Breast epithelium (tissue), 4 donors: ENCODE measurements at regions not wholly inside any gene's neighbourhood (a gene's known extent, or its start where the extent isn't known, plus 50 kb on each side); places are given as distances from the start of the nearest gene placed in this dataset.

Source experiments
- DNase-seq, 2 donors: peaks; one replicate each; pipeline ENCODE4 v3.0.0-alpha.2; 2019; ENCODE audit warnings: low spot score in 2 of 2
- H3K27ac ChIP-seq, 2 donors: fragments of 200-600 bp; sonication (generic) in 1 of 2; one replicate each; pipeline ENCODE4 v1.5.1; 2016 to 2019; ENCODE audit warnings: mild to moderate bottlenecking in 1 of 2
- H3K27me3 ChIP-seq, 2 donors: fragments of 200-600 bp; sonication (generic) in 1 of 2; one replicate each; pipeline versions ENCODE4 v1.5.1 to v1.6.0; 2017 to 2019; ENCODE audit warnings: control low read depth in 1 of 2, mild to moderate bottlenecking in 1 of 2
- H3K36me3 ChIP-seq: fragments of 200-600 bp; one replicate; pipeline ENCODE4 v1.5.1; 2019
- H3K4me1 ChIP-seq, 2 donors: fragments of 200-600 bp; sonication (generic); one replicate each; pipeline ENCODE4 v1.5.1; 2016 to 2019; ENCODE audit warnings: control low read depth in 1 of 2
- H3K4me3 ChIP-seq, 3 donors: fragments of 200-600 bp; sonication (generic); 1 replicate in 2 of 3; 2 replicates in 1 of 3; pipeline ENCODE4 v1.5.1; 2016 to 2019; ENCODE audit warnings: mild to moderate bottlenecking in 3 of 3, moderate library complexity in 2 of 3
- H3K9me3 ChIP-seq, 2 donors: fragments of 200-600 bp; sonication (generic) in 1 of 2; one replicate each; pipeline ENCODE4 v1.5.1; 2016 to 2019; ENCODE audit warnings: control low read depth in 1 of 2
- POLR2A ChIP-seq: fragments of 450-650 bp; IDR thresholded peaks from one replicate; pipeline ENCODE4 v1.6.1; 2016; ENCODE audit warnings: antibody characterized with exemption, mild to moderate bottlenecking, moderate library complexity
- POLR2AphosphoS5 ChIP-seq, 3 donors: sonication (generic); formaldehyde crosslinking; IDR thresholded peaks; one replicate each; pipeline ENCODE4 v1.6.1; 2017; ENCODE audit warnings: antibody characterized with exemption in 3 of 3
- intact Hi-C: fragments of 100-400 bp; cut with DNase I; formaldehyde crosslinking; loops from one replicate; pipeline ENCODE4 v1.15.1; 2023; ENCODE audit warnings: low total_unique reads
- TF ChIP-seq, protein P1 (sequence below), 3 donors: fragments of 450-650 bp; IDR thresholded peaks; one replicate each; pipeline ENCODE4 v1.5.1; 2016 to 2017; ENCODE audit warnings: antibody characterized with exemption in 3 of 3, mild to moderate bottlenecking in 3 of 3, moderate library complexity in 3 of 3

DNA sequence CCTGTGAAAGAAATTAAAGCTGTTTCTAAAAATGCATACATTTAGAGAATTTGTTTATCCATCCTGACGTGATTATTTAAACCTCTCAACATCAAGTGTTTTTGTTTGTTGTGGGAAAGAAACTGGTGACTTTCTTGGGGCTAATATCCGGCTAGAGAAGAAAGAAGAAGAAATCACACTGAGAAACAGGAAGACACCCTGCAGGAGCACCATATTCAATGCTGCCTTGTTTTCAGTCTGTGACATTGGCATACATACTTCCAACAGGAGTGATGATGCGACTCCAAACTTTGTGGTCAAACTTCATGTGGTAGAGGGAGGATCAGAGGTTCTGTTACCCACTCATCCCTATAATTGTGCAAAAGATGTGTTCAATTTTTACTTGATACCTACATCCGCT, 997.6 kb upstream of the CITED2 start:
- Histone ChIP-seq H3K27ac (no peak overlapping the region), H3K4me3 (no peak overlapping the region), H3K9me3 (no peaks in the 10 kb centered on the region), H3K4me1 (no peaks in the 10 kb centered on the region), H3K27me3 (no peaks in the 10 kb centered on the region), H3K36me3 (no peaks in the 10 kb centered on the region)
- TF ChIP-seq, protein P1, sequence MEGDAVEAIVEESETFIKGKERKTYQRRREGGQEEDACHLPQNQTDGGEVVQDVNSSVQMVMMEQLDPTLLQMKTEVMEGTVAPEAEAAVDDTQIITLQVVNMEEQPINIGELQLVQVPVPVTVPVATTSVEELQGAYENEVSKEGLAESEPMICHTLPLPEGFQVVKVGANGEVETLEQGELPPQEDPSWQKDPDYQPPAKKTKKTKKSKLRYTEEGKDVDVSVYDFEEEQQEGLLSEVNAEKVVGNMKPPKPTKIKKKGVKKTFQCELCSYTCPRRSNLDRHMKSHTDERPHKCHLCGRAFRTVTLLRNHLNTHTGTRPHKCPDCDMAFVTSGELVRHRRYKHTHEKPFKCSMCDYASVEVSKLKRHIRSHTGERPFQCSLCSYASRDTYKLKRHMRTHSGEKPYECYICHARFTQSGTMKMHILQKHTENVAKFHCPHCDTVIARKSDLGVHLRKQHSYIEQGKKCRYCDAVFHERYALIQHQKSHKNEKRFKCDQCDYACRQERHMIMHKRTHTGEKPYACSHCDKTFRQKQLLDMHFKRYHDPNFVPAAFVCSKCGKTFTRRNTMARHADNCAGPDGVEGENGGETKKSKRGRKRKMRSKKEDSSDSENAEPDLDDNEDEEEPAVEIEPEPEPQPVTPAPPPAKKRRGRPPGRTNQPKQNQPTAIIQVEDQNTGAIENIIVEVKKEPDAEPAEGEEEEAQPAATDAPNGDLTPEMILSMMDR (IDR thresholded peaks at IDR 0.05): no peak
- TF ChIP-seq POLR2AphosphoS5 (IDR thresholded peaks at IDR 0.05) (no peak), POLR2A (no peak)
- intact Hi-C loops: no loop called here
- no peak for DNase-seq

DNA sequence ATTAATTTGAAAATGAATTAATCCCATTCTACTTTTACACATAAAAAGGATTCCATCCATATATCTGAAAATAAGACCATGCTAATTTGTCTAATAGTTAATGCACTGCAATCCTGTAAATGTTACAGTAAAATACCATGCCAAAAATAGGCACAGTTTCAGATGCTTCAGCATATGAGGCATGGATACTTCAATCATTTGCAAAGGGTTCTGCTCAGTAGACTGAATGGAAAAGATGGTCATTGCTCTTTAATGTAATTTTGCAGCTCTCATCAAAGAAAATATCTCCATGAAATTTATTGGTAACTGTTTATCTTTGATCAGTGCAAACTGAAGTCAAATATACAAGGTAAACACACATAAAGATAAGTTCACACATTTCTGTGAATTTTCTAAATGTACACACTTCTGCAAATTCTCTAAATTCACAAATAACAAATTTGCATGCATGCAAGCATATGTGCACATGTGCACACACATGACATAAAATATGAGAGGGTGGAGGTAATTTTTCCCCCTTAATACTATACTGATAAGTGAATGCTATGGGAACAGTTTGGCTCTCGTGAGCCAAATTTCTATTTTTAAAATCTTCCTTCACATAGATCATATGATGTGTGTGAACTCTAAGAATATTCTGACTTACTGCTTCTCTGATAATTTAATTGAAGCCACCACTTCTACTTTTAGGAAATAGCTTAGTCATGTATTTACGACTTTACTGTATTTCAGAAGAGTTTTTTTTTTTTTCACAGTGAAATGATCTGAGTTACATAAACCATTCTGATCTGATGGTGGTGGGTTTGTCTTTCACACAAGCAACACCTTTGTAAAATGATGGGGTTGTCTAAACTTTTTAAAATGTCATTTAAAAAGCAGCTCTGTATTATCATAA, 996.8 kb upstream of the CITED2 start:
- Histone ChIP-seq H3K27ac (no peak overlapping the region), H3K27me3 (no peaks in the 10 kb centered on the region), H3K4me1 (no peaks in the 10 kb centered on the region), H3K9me3 (no peaks in the 10 kb centered on the region), H3K4me3 (no peak overlapping the region), H3K36me3 (no peaks in the 10 kb centered on the region)
- DNase-seq: no peak
- TF ChIP-seq POLR2AphosphoS5 (IDR thresholded peaks at IDR 0.05) (no peak), POLR2A (no peak)
- TF ChIP-seq, protein P1 (IDR thresholded peaks at IDR 0.05): no peak
- intact Hi-C loops: no loop called here

DNA sequence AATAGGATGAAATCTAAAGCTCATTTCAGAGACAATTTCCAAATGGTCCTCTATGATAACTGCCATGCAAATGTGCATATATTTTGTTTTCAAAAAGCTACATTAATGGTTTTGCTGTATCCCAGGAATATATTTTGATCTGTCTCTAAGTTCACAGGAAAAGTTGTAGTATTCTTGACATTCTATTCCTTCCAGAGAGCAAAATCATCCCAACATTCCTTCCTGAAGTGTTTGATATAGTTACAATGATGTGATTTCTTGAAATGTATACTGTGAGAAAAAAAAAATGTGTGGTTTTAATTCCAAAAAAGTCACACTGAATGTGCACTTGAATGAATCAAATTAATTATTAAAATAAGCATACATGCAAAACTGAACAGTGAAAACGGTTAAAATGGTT, 996.0 kb upstream of the CITED2 start:
- H3K4me3 ChIP-seq: no peak overlapping the region
- DNase-seq: no peak
- H3K9me3 ChIP-seq: no peaks in the 10 kb centered on the region
- H3K4me1 ChIP-seq: no peaks in the 10 kb centered on the region
- intact Hi-C loops: no loop called here
- no peak overlapping the region for H3K27ac ChIP-seq
- H3K36me3 ChIP-seq: no peaks in the 10 kb centered on the region
- no peaks in the 10 kb centered on the region for H3K27me3 ChIP-seq
- TF ChIP-seq POLR2A (no peak), POLR2AphosphoS5 (IDR thresholded peaks at IDR 0.05) (no peak)
- TF ChIP-seq, protein P1 (IDR thresholded peaks at IDR 0.05): no peak

DNA sequence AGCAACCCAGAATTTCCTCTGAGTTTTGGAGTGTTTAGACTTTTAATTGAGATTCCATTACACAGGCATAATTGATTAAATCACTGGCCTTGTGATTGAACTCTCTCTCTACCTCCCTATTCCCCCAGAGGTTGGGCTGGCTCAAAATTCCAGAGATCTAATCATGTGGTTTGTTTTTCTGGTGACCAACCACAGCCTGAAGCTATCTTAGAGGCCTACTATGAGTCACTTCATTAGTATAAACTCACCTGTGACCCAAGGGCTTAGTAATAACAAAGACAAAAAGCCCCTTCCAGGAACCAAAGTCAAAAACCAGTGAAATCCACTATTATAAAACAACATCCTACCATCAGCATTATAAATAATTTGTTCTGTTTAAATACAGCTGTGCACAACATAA, 992.5 kb upstream of the CITED2 start:
- H3K27me3 ChIP-seq: no peaks in the 10 kb centered on the region
- no peak overlapping the region for H3K27ac ChIP-seq
- H3K4me3 ChIP-seq: no peak overlapping the region
- TF ChIP-seq POLR2AphosphoS5 (IDR thresholded peaks at IDR 0.05) (no peak), POLR2A (no peak)
- TF ChIP-seq, protein P1 (IDR thresholded peaks at IDR 0.05): no peak
- H3K4me1 ChIP-seq: no peaks in the 10 kb centered on the region
- no peaks in the 10 kb centered on the region for H3K36me3 ChIP-seq
- peaks cover 12 to 13% of the 10 kb centered on the region in 2 donors for H3K9me3 ChIP-seq
- no peak for DNase-seq
- intact Hi-C loops: no loop called here

DNA sequence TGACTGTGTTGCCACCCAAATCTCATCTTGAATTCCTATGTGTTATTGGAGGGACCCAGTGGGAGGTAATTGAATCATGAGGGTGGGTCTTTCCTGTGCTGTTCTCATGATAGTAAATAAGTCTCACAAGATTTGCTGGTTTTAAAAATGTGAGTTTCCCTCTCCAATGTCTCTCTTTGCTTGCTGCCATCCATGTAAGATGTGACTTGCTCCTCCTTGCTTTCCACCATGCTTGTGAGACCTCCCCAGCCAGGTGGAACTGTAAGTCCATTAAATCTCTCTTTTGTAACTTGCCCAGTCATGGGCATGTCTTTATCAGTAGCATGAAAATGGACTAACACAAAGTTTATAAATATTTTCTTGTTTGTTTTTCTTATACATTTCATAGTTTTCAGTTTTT, 990.5 kb upstream of the CITED2 start:
- H3K4me1 ChIP-seq: no peaks in the 10 kb centered on the region
- intact Hi-C loops: no loop called here
- DNase-seq: no peak
- no peaks in the 10 kb centered on the region for H3K36me3 ChIP-seq
- no peaks in the 10 kb centered on the region for H3K27me3 ChIP-seq
- H3K9me3 ChIP-seq: peaks cover 12 to 13% of the 10 kb centered on the region in 2 donors
- no peak overlapping the region for H3K4me3 ChIP-seq
- TF ChIP-seq, protein P1 (IDR thresholded peaks at IDR 0.05): no peak
- TF ChIP-seq POLR2AphosphoS5 (IDR thresholded peaks at IDR 0.05): no peak
- TF ChIP-seq POLR2A: no peak
- no peak overlapping the region for H3K27ac ChIP-seq
